Lung (tissue), 11 donors: ENCODE measurements at regions not wholly inside any gene's neighbourhood (a gene's known extent, or its start where the extent isn't known, plus 50 kb on each side); places are given as distances from the start of the nearest gene placed in this dataset.
A peak's percentile ranks its signal among the peaks of the same experiment; 100 is the strongest.

ENCODE experiments used
- ATAC-seq: fragments of 200-7000 bp; cut with Tn5 transposase; one replicate; pipeline ENCODE4 v1.9.1; 2020; ENCODE audit warnings: moderate number of reproducible peaks; ENCODE audit not compliant: insufficient read depth, low FRiP score
- DNase-seq, 3 donors: peaks; one replicate each; pipeline ENCODE4 v3.0.0-alpha.2; 2013 to 2017
- H3K27ac ChIP-seq, 2 donors: one replicate each; pipeline ENCODE4 v1.5.1; 2013; ENCODE audit warnings: mild to moderate bottlenecking in 2 of 2, moderate library complexity in 2 of 2, control low read depth in 1 of 2, inconsistent platforms in 1 of 2, low read depth in 1 of 2, low read length in 1 of 2
- H3K27me3 ChIP-seq, 3 donors: one replicate each; pipeline ENCODE4 v1.5.1; 2013; ENCODE audit warnings: low read length in 2 of 3; ENCODE audit not compliant: control insufficient read depth in 3 of 3, insufficient read depth in 3 of 3
- H3K36me3 ChIP-seq, 4 donors: one replicate each; pipeline ENCODE4 v1.5.1; 2013; ENCODE audit warnings: low read length in 4 of 4, mild to moderate bottlenecking in 1 of 4, moderate library complexity in 1 of 4; ENCODE audit not compliant: control insufficient read depth in 4 of 4, insufficient read depth in 4 of 4
- H3K4me1 ChIP-seq, 5 donors: one replicate each; pipeline ENCODE4 v1.5.1; 2013; ENCODE audit warnings: low read length in 5 of 5, mild to moderate bottlenecking in 2 of 5, moderate library complexity in 1 of 5; ENCODE audit not compliant: control insufficient read depth in 5 of 5, insufficient read depth in 5 of 5
- H3K4me3 ChIP-seq: one replicate; pipeline ENCODE4 v1.5.1; 2013; ENCODE audit warnings: mild to moderate bottlenecking, control low read depth, moderate library complexity
- H3K9ac ChIP-seq, 2 donors: one replicate each; pipeline ENCODE4 v1.5.1; 2013; ENCODE audit warnings: low read length in 2 of 2, control low read depth in 1 of 2; ENCODE audit not compliant: insufficient read depth in 1 of 2
- H3K9me3 ChIP-seq, 4 donors: one replicate each; pipeline ENCODE4 v1.5.1; 2013; ENCODE audit warnings: low read length in 3 of 4, mild to moderate bottlenecking in 1 of 4, moderate library complexity in 1 of 4; ENCODE audit not compliant: control insufficient read depth in 4 of 4, insufficient read depth in 3 of 4
- WGBS, 2 donors: extraction: QIAGEN DNeasy Blood & Tissue Kit; methylation state at CpG; one replicate each; pipeline ENCODE4 v1.1.7; 2013; 5-methylcytosine and 5-hydroxymethylcytosine counted together
- TF ChIP-seq, protein P1 (sequence below): IDR thresholded peaks from 2 replicates; pipeline ENCODE4 v1.5.1; 2012; ENCODE audit warnings: mild to moderate bottlenecking; ENCODE audit errors: control extremely low read depth, extremely low read depth
- donor health status: control.
- donor health status: control.
- donor health status: Bipolar disorder and iron deficiency.
- donor health status: healthy.
- donor health status: DM: yes; HTN: yes; CAD: no.

DNA sequence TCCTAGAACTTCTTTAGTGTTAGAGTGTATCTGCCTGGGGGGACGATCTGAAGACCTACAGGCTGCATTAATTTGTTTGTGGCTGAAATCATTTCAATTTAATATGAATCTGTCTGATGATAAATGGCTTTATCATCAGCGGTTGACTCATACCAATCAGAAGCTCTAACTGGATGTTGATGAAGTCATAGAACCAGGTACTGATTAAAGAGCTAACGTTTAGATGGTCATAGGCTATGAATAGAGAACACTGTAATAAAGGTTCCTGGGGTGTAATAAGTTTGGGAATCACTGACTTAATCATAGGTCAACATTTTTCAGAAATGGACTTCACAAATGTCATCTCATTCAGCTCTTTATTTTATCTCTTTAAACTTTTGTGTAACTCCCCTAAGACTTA, 329.9 kb downstream of the MSX2 start:
- Histone ChIP-seq H3K27me3 (peaks cover 0 to 3% (median 3%) of the 10 kb centered on the region in 3 donors), H3K9me3 (no peaks in the 10 kb centered on the region), H3K9ac (no peak overlapping the region), H3K27ac (no peak overlapping the region), H3K36me3 (no peaks in the 10 kb centered on the region), H3K4me3 (no peak overlapping the region), H3K4me1 (no peaks in the 10 kb centered on the region)
- TF ChIP-seq, protein P1, sequence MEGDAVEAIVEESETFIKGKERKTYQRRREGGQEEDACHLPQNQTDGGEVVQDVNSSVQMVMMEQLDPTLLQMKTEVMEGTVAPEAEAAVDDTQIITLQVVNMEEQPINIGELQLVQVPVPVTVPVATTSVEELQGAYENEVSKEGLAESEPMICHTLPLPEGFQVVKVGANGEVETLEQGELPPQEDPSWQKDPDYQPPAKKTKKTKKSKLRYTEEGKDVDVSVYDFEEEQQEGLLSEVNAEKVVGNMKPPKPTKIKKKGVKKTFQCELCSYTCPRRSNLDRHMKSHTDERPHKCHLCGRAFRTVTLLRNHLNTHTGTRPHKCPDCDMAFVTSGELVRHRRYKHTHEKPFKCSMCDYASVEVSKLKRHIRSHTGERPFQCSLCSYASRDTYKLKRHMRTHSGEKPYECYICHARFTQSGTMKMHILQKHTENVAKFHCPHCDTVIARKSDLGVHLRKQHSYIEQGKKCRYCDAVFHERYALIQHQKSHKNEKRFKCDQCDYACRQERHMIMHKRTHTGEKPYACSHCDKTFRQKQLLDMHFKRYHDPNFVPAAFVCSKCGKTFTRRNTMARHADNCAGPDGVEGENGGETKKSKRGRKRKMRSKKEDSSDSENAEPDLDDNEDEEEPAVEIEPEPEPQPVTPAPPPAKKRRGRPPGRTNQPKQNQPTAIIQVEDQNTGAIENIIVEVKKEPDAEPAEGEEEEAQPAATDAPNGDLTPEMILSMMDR: no peak
- DNase-seq (no peak), ATAC-seq (no peak)
- 73 to 90% methylated on average over 3 of the region's 3 CpGs for WGBS, 2 donors

DNA sequence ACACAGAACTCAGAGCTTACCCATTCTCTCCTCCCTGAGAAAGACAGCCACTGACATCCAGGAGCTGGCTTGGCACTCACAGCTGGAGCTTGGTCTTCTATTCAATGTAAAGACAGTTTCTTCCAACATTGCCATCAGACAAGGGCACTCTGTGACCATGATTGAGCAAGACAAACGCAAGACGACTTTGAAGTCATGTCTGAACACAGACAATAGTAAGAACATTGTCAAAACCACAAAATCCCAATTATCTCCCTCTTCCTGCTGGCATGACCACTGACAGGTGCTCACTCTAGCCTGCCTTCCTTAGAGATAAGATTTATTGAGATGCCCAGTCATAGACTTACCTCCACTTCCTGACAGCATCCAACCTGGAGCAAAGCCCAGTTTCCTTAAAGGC, 328.0 kb downstream of the MSX2 start:
- Histone ChIP-seq H3K36me3 (no peaks in the 10 kb centered on the region), H3K4me1 (no peaks in the 10 kb centered on the region), H3K27ac (no peak overlapping the region), H3K9me3 (no peaks in the 10 kb centered on the region), H3K27me3 (peaks cover 0 to 3% (median 0%) of the 10 kb centered on the region in 3 donors), H3K4me3 (no peak overlapping the region), H3K9ac (no peak overlapping the region)
- DNase-seq (no peak), ATAC-seq (no peak)
- WGBS, 2 donors: 72 to 74% methylated on average over 2 of the region's 2 CpGs
- TF ChIP-seq, protein P1: no peak

GRCh38 chr5:175047048-175047447, 322.7 kb downstream of the MSX2 start:
- Histone ChIP-seq H3K27ac (no peak overlapping the region), H3K4me1 (no peaks in the 10 kb centered on the region), H3K27me3 (peaks cover 0 to 3% (median 0%) of the 10 kb centered on the region in 3 donors), H3K9ac (no peak overlapping the region), H3K9me3 (no peaks in the 10 kb centered on the region), H3K36me3 (no peaks in the 10 kb centered on the region), H3K4me3 (no peak overlapping the region)
- WGBS, 2 donors: 52 to 74% methylated on average over 1 of the region's 1 CpG
- ATAC-seq: no peak
- no peak for DNase-seq
- TF ChIP-seq, protein P1: no peak

DNA sequence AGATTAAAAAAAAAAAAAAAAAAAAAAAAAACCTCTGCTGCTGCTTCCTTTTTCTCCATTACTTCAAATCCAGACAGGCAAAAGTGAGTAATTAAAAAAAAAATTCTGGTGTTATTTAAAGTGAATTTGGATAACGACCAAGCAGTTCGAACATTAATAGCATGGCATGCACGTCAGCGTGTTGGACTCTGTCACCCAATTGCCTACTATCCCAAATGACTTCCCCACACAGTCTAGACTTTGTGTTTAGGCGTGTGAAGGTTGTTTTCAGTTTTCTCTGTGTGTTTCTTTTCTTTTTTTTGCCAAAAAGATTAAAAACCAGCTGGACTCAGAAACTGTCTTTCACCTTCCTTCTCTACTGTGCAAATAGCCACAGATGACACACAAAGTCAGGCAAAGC, 321.4 kb downstream of the MSX2 start:
- no peak overlapping the region for H3K4me3 ChIP-seq
- H3K27ac ChIP-seq: no peak overlapping the region
- TF ChIP-seq, protein P1: no peak
- DNase-seq (peak in 1 of 3 donors; percentile 12), ATAC-seq (no peak)
- no peaks in the 10 kb centered on the region for H3K4me1 ChIP-seq
- WGBS, 2 donors: 57 to 76% methylated on average over 5 of the region's 5 CpGs
- no peaks in the 10 kb centered on the region for H3K9me3 ChIP-seq
- H3K36me3 ChIP-seq: no peaks in the 10 kb centered on the region
- peaks cover 0 to 3% (median 2%) of the 10 kb centered on the region in 3 donors for H3K27me3 ChIP-seq
- no peak overlapping the region for H3K9ac ChIP-seq
